ENCODE measurements at regions not wholly inside any gene's neighbourhood (a gene's known extent, or its start where the extent isn't known, plus 50 kb on each side); places are given as distances from the start of the nearest gene placed in this dataset.

GRCh38 chr2:67865917-67866316 is 196.9 kb downstream of the C1D start:
- no peak overlapping the region for H3K4me3 ChIP-seq (replicated peaks; ENCODE audit: low read depth, low read length)
- DNase-seq (ENCODE audit: extremely low read depth, low read depth): no peak
- no peak for TF ChIP-seq CTCF (IDR thresholded peaks at IDR 0.05; ENCODE audit: low read depth, low read length, missing control alignments)

- no peak for TF ChIP-seq CTCF (IDR thresholded peaks at IDR 0.05; ENCODE audit: low read depth, low read length, missing control alignments)
- DNase-seq (ENCODE audit: extremely low read depth, low read depth): no peak
- H3K4me3 ChIP-seq (replicated peaks; ENCODE audit: low read depth, low read length): no peak overlapping the region
Measured at GRCh38 chr2:67867735-67868134, 195.1 kb downstream of the C1D start.

GRCh38 chr2:67871686-67872412 is 191.0 kb downstream of the C1D start:
- DNase-seq (ENCODE audit: extremely low read depth, low read depth): peak; percentile 93
- no peak overlapping the region for H3K4me3 ChIP-seq (replicated peaks; ENCODE audit: low read depth, low read length)
- no peak for TF ChIP-seq CTCF (IDR thresholded peaks at IDR 0.05; ENCODE audit: low read depth, low read length, missing control alignments)

GRCh38 chr2:67872481-67872880 is 190.3 kb downstream of the C1D start:
- no peak for DNase-seq (ENCODE audit: extremely low read depth, low read depth)
- H3K4me3 ChIP-seq (replicated peaks; ENCODE audit: low read depth, low read length): no peak overlapping the region
- no peak for TF ChIP-seq CTCF (IDR thresholded peaks at IDR 0.05; ENCODE audit: low read depth, low read length, missing control alignments)

GRCh38 chr2:67873916-67874315 is 188.9 kb downstream of the C1D start:
- TF ChIP-seq CTCF (IDR thresholded peaks at IDR 0.05; ENCODE audit: low read depth, low read length, missing control alignments): no peak

GRCh38 chr2:67876176-67876575 is 186.6 kb downstream of the C1D start:
- no peak for TF ChIP-seq CTCF (IDR thresholded peaks at IDR 0.05; ENCODE audit: low read depth, low read length, missing control alignments)
- H3K4me3 ChIP-seq (replicated peaks; ENCODE audit: low read depth, low read length): no peak overlapping the region
- peak; percentile 82 for DNase-seq (ENCODE audit: extremely low read depth, low read depth)

More at GRCh38 chr2:67873916-67874315, 188.9 kb downstream of the C1D start:
- DNase-seq (ENCODE audit: extremely low read depth, low read depth): no peak
- no peak overlapping the region for H3K4me3 ChIP-seq (replicated peaks; ENCODE audit: low read depth, low read length)

GRCh38 chr2:67877301-67877700 is 185.5 kb downstream of the C1D start:
- no peak overlapping the region for H3K4me3 ChIP-seq (replicated peaks; ENCODE audit: low read depth, low read length)
- TF ChIP-seq CTCF (IDR thresholded peaks at IDR 0.05; ENCODE audit: low read depth, low read length, missing control alignments): no peak
- no peak for DNase-seq (ENCODE audit: extremely low read depth, low read depth)

Data from HFF-Myc (cell line).